GM20000 (cell line): ENCODE measurements at regions not wholly inside any gene's neighbourhood (a gene's known extent, or its start where the extent isn't known, plus 50 kb on each side); places are given as distances from the start of the nearest gene placed in this dataset.

Experiments used
- DNase-seq: peaks from one replicate; pipeline ENCODE4 v3.0.0; 2012; ENCODE audit warnings: low spot score
- TF ChIP-seq, protein P1 (sequence below): IDR thresholded peaks from 2 replicates; pipeline ENCODE4 v1.5.1; 2012; ENCODE audit warnings: mild to moderate bottlenecking, control low read depth; ENCODE audit errors: extremely low read depth, missing control alignments

DNA sequence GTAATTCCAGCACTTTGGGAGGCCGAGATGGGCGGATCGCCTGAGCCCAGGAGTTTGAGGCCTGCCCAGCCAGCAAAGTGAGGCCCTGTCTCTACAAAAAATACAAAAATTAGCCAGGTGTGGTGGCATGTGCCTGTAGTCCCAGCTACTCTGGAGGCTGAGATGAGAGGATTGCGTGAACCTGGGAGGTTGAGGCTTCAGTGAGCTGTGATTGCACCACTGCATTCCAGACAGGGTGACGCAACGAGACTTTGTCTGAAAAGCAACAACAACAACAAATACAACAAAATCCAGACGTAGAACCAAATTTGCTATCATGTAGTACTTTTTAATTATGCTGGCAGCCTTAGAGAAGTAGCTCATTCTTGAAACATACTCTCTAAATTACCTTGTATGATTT is 277.1 kb downstream of the KLF5 start:
- TF ChIP-seq, protein P1, sequence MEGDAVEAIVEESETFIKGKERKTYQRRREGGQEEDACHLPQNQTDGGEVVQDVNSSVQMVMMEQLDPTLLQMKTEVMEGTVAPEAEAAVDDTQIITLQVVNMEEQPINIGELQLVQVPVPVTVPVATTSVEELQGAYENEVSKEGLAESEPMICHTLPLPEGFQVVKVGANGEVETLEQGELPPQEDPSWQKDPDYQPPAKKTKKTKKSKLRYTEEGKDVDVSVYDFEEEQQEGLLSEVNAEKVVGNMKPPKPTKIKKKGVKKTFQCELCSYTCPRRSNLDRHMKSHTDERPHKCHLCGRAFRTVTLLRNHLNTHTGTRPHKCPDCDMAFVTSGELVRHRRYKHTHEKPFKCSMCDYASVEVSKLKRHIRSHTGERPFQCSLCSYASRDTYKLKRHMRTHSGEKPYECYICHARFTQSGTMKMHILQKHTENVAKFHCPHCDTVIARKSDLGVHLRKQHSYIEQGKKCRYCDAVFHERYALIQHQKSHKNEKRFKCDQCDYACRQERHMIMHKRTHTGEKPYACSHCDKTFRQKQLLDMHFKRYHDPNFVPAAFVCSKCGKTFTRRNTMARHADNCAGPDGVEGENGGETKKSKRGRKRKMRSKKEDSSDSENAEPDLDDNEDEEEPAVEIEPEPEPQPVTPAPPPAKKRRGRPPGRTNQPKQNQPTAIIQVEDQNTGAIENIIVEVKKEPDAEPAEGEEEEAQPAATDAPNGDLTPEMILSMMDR = no peak

DNA sequence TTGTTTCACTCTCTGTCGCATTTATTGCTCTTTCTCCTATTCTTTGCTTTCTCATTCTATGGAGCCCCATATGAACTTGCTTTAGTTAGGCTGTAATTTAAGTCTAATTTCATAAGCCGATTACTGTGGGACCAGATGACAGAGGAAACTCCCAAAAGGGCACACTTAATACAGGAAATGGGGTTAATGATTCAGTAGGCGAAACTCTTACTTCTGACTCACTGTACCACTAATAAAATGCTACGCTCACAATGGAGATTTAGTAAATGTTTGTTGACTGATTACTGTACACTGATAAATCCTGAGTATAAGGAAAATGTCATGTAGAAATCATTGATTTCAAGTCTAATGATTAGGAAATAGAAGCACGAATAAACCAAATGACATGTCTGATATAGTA is 276.4 kb downstream of the KLF5 start:
- TF ChIP-seq, protein P1 = no peak
- no peak for DNase-seq

More for the DNA sequence above, 277.1 kb downstream of the KLF5 start:
- no peak for DNase-seq

DNA sequence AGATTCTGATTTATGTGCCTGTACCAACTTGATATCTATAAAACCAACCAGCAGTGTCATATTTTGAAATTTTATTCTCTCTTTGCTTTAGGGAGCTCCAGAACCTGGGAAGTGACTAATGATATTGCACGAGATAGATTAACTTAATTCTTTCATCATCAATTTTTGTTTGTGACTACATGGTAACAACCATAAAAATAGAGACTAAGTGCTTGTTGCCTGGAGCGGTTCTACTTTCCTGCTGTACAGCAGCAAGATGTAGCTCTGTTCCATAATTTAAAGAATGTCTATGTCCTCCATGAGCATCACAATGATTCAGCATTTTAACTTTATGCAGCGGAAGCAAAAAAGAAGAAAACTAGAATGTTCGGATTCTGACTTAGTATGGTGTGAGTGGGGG is 275.6 kb downstream of the KLF5 start:
- DNase-seq = no peak
- TF ChIP-seq, protein P1 = no peak

DNA sequence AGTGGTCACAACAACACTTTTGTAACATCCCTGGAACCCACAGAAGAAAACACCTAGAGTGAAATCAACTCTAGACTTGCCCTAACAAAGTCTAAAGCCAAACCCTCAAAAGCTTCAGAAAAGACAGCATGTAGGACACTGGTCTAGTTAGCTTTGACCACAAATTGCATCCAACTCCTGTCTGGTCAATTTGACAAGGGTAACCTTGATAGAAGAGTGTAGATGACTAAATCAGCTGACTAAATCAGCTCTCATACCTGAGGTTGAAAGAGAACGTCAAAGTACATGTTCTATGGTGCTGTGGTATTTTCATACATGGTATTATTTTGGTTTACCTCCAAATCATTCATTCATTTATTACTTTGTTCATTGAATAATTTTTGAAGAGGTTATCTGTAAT is 272.8 kb downstream of the KLF5 start:
- TF ChIP-seq, protein P1 = no peak
- no peak for DNase-seq

DNA sequence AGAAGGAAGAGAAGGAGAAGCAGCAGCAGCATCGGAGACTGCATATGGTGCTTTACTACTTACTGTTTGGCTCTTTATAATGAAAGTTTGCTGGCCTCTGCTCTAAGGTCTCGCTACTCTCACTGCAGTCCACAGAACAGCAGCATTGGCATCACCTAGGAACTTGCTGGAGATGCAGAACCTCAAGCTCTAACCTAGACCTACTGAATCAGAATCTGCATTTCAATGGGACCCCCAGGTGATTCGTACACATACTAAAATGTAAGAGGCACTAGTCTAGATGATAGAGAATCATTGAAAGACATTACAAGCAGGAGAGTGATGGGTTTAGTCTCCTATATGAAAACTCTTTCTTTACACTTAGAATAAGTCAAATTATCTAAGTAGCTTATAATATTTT is 270.6 kb downstream of the KLF5 start:
- TF ChIP-seq, protein P1 = no peak
- no peak for DNase-seq

DNA sequence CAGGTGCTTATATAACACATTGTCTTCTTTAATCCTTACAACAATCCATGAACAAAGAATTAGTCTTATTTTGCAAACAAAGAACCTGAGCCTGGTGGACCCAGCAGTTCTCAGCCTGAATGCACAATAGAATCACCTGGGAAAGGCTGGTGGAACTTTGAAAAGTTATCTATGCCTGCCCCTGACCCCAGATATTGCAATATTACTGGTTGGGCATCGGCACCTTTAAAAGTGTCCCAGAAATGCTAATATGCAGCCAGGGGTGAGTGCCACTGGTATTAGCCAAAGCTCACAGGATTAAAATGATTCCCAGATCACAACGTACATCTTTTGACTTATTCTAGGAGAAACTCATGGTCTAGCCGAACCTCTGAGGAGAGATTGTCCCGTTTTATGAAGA is 268.8 kb downstream of the KLF5 start:
- DNase-seq = no peak
- TF ChIP-seq, protein P1 = no peak

DNA sequence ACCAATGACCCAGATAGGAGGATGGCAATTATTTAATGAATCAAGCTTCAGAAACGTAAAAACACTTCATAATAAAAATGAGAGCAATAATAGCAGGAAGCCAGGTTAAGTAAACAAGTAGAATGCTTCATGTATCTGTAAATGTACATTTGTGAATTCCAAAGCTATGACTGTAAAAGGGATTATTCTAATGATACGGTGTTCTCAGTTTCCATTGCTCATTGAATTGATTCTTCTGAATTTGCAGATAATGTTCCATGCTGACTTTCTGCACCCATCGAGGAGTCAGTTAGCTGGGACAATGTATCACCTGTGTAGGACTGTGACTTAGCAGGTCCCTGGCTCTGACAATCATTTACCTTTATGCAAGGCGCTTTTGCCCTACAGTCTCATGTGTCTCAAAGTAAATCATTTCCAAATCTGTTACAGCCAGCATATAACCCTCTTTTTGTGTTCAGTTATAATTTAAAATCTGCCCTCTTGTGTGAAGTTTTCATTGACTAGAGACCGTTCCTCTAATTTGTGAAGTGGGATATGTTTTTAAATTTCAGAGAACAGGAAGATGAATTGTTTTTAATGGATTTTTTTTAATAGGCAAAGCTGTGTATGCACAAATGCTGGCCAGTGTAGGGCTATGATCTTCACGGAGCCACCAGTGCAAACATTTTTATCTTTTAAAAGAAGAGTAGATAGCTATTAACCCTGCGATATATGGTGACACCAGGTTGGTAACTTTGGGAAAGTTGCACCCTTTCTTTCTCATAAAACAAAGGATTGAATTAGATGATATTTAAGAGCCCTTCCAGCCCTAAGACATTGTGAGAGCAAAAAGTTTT is 267.1 kb downstream of the KLF5 start:
- no peak for DNase-seq
- TF ChIP-seq, protein P1 = no peak
